Right kidney (tissue), 1 donor: ENCODE measurements at regions not wholly inside any gene's neighbourhood (a gene's known extent, or its start where the extent isn't known, plus 50 kb on each side); places are given as distances from the start of the nearest gene placed in this dataset.

Experiments
- DNase-seq: peaks from one replicate; pipeline ENCODE4 v3.0.0-alpha.2; 2016

DNA sequence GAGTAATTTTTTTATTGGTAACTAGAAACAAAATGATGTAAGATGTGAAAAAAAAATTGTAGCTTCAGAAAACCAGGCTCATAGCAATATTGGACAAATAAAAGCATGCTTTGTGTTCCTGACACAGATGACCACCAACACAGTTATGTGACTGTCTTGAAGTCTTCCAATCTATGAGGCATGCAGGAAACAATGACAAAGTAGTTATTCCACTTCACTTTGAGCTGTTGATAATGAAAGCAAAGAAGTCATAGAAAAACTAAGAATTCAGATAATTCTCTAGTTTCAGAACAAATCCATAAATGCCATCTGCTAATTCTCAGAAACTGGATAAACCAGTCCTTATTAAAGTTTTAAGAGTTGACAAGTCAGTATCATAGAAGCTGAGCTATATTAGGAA, 378.4 kb upstream of the SEMA3D start:
- DNase-seq: no peak

GRCh38 chr7:85564861-85565260, 378.0 kb upstream of the SEMA3D start:
- no peak for DNase-seq

- DNase-seq: no peak
Measured at GRCh38 chr7:85561706-85562105, 374.9 kb upstream of the SEMA3D start.

DNA sequence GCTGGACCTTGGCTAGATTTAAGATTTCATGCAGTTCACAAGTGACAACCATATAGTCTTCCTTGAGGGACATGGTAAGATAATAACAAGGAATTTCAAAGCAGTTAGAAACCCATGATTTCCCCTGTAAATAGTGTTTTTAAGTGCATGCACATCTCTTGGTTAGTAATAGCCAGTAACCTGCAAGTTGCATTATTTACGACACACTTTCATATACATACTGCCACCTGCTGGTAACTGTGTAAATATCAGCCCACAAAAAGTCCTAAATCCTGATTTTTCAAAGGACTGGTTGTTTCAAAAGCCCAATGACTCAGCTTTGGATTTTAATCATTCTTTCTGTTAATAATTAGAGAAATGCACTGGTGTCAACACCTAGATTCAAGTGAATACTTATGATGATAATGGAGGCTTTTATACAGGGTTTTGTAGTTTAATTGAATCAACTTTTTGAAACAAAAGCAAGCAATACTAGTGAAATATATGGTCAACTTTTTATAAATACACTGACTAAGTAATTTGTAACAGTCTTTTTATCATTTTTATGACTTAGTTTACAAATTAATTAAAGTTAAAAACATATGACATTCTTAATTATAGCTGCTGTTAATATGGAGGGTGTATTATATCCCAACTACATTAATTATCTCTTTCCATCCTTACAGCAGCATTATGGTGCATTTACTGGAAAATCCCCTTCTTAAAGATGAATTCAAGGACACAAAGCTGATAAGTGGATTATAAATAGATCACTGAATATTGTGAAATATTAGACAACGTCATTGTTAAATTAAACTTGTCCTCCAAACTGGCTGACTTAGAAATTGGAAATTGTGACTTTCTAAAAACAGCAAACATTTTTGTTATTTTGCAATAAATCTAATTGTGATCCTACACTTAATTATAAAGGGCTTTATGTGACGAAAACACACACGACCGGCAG, 367.7 kb upstream of the SEMA3D start:
- DNase-seq: peak; percentile 16

GRCh38 chr7:85535974-85536729, 349.3 kb upstream of the SEMA3D start:
- DNase-seq: no peak

DNA sequence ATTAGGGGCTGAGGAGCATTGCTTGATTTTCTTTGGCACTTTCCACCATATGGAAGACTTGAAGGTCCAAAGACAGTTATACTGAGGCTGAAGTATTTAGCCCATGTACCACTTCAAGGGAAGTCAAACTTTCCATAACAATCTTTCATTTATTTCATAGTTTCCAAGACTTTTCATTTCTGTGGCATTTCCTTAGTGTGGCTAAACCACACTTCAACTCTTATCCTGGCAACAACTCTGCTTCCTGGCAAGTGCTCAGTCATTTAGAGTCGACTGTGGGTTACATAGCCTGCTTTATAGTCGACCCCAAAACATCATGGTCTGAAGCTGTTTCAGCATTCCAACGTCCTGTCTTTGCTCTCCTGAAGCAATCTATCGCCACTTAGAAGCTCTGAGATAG, 343.0 kb upstream of the SEMA3D start:
- no peak for DNase-seq

DNA sequence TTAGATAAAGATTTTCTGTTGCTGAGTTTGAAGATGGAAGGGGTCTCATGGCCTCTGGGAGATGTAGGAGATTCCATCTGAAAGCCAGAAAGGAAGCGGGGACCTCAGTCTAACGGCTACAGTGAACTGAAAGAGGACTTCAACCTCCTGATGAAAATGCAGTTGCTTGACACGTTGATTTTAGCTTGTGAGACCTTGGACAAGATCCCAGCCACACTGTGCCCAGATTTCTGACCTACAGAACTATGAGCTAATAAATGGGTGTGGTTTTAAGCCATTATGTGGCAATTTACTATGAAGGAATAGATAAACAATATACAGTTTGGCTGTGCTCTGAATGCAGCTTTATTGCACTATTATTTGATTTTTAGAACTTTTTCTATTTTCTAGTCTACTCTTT, 342.3 kb upstream of the SEMA3D start:
- DNase-seq: no peak

DNA sequence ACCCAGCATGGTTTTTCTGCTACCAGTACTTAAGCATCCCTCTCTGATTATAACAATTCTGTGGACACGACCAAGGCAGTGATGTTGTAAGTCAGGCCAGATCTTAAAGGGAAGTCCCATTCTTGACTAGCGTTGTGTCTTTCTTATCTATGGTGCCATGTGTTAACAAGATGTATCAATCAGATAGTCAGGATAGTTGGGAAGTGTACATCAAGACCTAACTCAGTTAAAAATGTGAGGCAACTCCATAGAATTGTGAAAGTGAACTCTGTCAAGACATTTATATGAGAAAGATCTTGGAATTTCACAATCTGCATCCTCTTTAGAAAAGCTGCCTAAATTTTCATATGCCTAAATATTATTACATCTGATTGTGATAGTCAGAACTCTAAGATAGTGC, 341.7 kb upstream of the SEMA3D start:
- no peak for DNase-seq

- DNase-seq: no peak
Measured at GRCh38 chr7:85525676-85526075, 338.8 kb upstream of the SEMA3D start.

DNA sequence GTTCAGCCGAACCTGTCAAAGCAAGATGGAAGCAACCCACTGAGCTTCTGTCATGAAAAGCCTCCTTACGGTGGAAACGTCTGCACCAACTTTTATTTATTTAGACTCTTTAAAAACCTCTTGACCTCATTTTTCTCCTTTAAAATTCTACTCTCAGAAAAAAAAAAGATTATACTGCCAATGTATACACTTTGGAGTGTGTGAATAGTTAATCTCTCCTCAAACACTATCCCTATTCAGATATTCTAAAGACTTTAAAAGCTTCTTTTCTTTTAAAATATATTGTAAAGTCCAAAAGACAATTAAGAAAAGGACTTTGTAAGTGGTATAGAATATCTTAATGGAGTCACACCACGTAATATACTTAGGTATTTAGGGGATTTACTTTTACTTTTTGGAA, 335.2 kb upstream of the SEMA3D start:
- DNase-seq: no peak

- no peak for DNase-seq
Measured at GRCh38 chr7:85521108-85521694, 334.3 kb upstream of the SEMA3D start.

DNA sequence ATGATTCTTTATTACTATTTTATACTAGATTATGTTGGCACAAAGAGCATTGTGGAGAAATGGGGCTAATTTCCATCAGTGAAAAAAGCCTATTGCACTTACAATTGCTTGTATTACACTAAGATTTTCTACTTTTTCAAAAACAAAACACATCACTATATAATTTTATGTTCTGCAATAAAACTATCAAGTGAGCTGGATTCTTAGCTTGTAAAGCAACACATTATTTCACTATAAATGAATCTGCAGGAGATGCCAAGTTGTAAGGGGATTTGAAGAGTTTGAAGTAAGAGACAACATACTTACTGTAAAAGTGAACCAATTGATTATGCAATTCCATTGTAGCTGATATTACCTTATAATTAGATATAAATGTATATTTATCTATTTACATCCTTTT, 333.3 kb upstream of the SEMA3D start:
- no peak for DNase-seq

DNA sequence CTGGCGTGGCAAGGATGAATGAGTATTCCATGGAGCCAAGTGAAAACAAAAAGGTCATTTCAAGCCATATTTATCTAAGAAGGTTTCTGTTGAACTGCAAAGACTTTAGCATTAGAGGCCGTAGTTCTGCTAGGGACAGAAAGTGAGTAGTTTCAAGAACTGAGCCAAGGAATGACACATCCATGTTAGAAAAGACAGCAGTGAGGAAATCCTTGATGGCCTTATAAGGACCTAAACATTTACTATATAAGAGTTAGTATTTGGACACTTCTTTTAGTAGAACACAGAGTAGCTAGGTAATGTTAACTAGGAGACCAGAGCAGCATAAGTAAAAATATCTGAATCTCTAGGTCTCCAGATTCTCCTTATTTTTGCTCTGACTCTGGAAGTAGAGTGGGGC, 329.8 kb upstream of the SEMA3D start:
- DNase-seq: no peak

DNA sequence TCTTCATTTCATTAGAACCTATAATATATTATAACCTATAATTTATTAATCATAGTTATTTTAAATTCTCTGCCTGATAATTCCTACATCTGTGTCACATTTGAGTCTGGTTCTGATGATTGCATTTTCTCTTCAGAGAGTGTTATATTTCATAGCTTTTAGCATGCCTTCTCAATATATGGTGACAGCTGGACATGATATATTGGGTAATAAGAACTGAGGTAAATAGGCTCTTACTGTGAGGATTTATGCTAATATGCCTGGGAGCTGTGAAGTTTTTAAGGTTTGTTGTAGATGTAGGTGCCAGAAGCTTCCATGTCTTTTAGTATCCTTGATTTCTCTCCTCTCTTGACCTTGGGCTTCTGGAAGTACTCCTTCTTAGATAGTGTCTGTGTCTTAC, 325.9 kb upstream of the SEMA3D start:
- DNase-seq: no peak

- no peak for DNase-seq
Measured at GRCh38 chr7:85510287-85510686, 323.4 kb upstream of the SEMA3D start.

GRCh38 chr7:85509476-85509875, 322.6 kb upstream of the SEMA3D start:
- DNase-seq: no peak

DNA sequence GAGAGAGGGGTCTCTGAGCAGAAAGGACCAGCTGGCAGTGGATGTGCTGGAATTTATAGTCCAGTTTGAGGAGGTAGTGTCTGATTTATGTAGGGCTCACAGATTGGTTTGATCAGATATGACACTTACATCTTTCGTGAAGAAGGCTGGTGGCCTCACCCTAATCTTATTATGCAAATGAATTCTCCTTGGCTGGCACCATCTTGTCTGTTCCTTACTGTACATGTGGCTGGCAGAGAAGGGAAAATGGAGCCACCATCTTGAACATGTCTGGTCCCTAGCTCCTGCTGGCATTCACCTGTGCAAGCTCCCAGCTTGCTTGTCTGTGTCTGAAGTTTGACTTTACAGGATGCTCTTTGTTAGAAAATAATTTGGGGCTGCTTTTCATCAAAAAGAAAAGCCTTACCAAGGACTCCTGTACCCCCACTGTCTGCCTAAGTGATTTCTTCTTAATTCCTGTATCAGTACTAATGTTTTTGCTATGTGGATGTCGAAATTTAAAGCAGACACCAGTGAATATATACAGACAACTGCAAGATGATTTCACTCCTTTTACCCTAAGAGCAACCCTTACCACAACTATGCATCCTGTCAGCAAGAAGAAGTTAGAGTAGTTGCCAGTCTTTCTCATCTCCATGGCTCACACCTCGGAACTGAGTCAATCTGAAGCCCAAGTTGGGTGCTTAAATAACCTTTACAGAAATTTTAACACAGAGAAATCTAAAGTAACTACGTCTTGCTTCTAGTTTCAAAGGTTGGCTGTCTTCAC, 322.0 kb upstream of the SEMA3D start:
- DNase-seq: no peak

- DNase-seq: no peak
Measured at GRCh38 chr7:85498031-85498430, 311.2 kb upstream of the SEMA3D start.

DNA sequence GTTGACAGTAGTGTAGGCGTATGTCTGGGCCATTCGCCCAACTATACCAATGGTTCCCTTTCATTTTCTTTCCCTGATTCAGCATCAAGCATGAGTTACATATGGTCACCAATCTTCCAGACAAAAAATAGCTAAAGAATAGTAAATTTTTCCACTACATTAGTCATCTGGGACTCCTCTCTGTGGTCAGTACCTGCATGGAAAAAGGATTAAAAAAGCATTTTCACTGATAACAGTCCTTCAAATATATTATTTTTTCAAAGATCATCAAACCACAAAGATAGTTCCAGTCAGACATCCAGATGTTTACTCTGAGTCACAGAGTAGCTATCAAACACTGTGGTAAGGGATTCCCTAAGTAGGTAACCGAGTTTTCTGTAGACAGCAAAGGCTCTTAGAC, 302.6 kb upstream of the SEMA3D start:
- DNase-seq: no peak

GRCh38 chr7:85488406-85488805, 301.6 kb upstream of the SEMA3D start:
- DNase-seq: no peak

GRCh38 chr7:85483177-85483576, 296.3 kb upstream of the SEMA3D start:
- DNase-seq: no peak

- no peak for DNase-seq
Measured at GRCh38 chr7:85480666-85481065, 293.8 kb upstream of the SEMA3D start.
